SKM-1 (cell line): ENCODE measurements at regions not wholly inside any gene's neighbourhood (a gene's known extent, or its start where the extent isn't known, plus 50 kb on each side); places are given as distances from the start of the nearest gene placed in this dataset.

Source experiments
- DNase-seq: peaks from one replicate; lab custom pipeline; 2025; ENCODE audit not compliant: unreplicated experiment; lab: John Stamatoyannopoulos, UW

GRCh38 chr2:177314722-177315264 is 50.3 kb upstream of the NFE2L2 start:
- DNase-seq: no peak

- no peak for DNase-seq
Measured at GRCh38 chr2:177315364-177315763, 50.8 kb upstream of the NFE2L2 start.

- DNase-seq: no peak
Measured at GRCh38 chr2:177316756-177317155, 52.2 kb upstream of the NFE2L2 start.

GRCh38 chr2:177317443-177317842 is 52.9 kb upstream of the NFE2L2 start:
- no peak for DNase-seq

GRCh38 chr2:177317857-177318256 is 53.3 kb upstream of the NFE2L2 start:
- DNase-seq: no peak

- DNase-seq: no peak
Measured at GRCh38 chr2:177318613-177319012, 54.1 kb upstream of the NFE2L2 start.

GRCh38 chr2:177320596-177320995 is 56.1 kb upstream of the NFE2L2 start:
- no peak for DNase-seq

- no peak for DNase-seq
Measured at GRCh38 chr2:177322801-177323261, 58.3 kb upstream of the NFE2L2 start.

GRCh38 chr2:177324797-177325196 is 60.3 kb upstream of the NFE2L2 start:
- peak; percentile 9 for DNase-seq

GRCh38 chr2:177325554-177325953 is 61.0 kb upstream of the NFE2L2 start:
- DNase-seq: no peak

GRCh38 chr2:177326005-177326404 is 61.5 kb upstream of the NFE2L2 start:
- no peak for DNase-seq

- DNase-seq: no peak
Measured at GRCh38 chr2:177326591-177326990, 62.1 kb upstream of the NFE2L2 start.

- no peak for DNase-seq
Measured at GRCh38 chr2:177327009-177327408, 62.5 kb upstream of the NFE2L2 start.

GRCh38 chr2:177328056-177328455 is 63.5 kb upstream of the NFE2L2 start:
- no peak for DNase-seq

GRCh38 chr2:177329064-177329463 is 63.5 kb upstream of the AGPS start:
- DNase-seq: peak; percentile 33

- DNase-seq: no peak
Measured at GRCh38 chr2:177331466-177331997, 61.0 kb upstream of the AGPS start.

- peak; percentile 40 for DNase-seq
Measured at GRCh38 chr2:177332026-177332991, 60.3 kb upstream of the AGPS start.

GRCh38 chr2:177332992-177333388 is 59.6 kb upstream of the AGPS start:
- no peak for DNase-seq

- peak; percentile 67 for DNase-seq
Measured at GRCh38 chr2:177334940-177335543, 57.5 kb upstream of the AGPS start.

- DNase-seq: no peak
Measured at GRCh38 chr2:177335917-177336450, 56.6 kb upstream of the AGPS start.

GRCh38 chr2:177338177-177338721 is 54.3 kb upstream of the AGPS start:
- no peak for DNase-seq
